ES-I3 (cell line): ENCODE measurements at regions not wholly inside any gene's neighbourhood (a gene's known extent, or its start where the extent isn't known, plus 50 kb on each side); places are given as distances from the start of the nearest gene placed in this dataset.

Source experiments
- H3K36me3 ChIP-seq: 2 replicates; pipeline ENCODE4 v1.6.1; 2013; ENCODE audit warnings: mild to moderate bottlenecking, low read length, control low read depth, moderate library complexity; ENCODE audit not compliant: insufficient read depth
- H3K4me1 ChIP-seq: 2 replicates; pipeline ENCODE4 v1.6.1; 2013; ENCODE audit warnings: mild to moderate bottlenecking, control low read depth, low read length; ENCODE audit not compliant: insufficient read depth
- H3K9ac ChIP-seq: 2 replicates; pipeline ENCODE4 v1.6.1; 2013; ENCODE audit warnings: low read depth, mild to moderate bottlenecking, low read length, moderate library complexity
- H3K9me3 ChIP-seq: 2 replicates; pipeline ENCODE4 v1.6.1; 2013; ENCODE audit warnings: mild to moderate bottlenecking, low read length, moderate library complexity; ENCODE audit not compliant: control insufficient read depth, insufficient read depth

- H3K9me3 ChIP-seq: no peaks in the 10 kb centered on the region
- H3K4me1 ChIP-seq: peaks cover 7% of the 10 kb centered on the region; the same call in 1 of the 2 replicates
- H3K9ac ChIP-seq: no peak overlapping the region
- no peaks in the 10 kb centered on the region for H3K36me3 ChIP-seq
Observed at GRCh38 chr3:40805456-40805855, 280.7 kb downstream of the ZNF621 start.

- Histone ChIP-seq H3K9ac (no peak overlapping the region), H3K36me3 (no peaks in the 10 kb centered on the region), H3K4me1 (no peaks in the 10 kb centered on the region), H3K9me3 (no peaks in the 10 kb centered on the region)
Observed at GRCh38 chr3:40810813-40811212, 286.1 kb downstream of the ZNF621 start.

GRCh38 chr3:40817017-40817416 is 292.3 kb downstream of the ZNF621 start:
- Histone ChIP-seq H3K9ac (no peak overlapping the region), H3K9me3 (no peaks in the 10 kb centered on the region), H3K4me1 (no peaks in the 10 kb centered on the region), H3K36me3 (no peaks in the 10 kb centered on the region)

- no peaks in the 10 kb centered on the region for H3K9me3 ChIP-seq
- no peaks in the 10 kb centered on the region for H3K4me1 ChIP-seq
- H3K36me3 ChIP-seq: no peaks in the 10 kb centered on the region
- H3K9ac ChIP-seq: no peak overlapping the region
Observed at GRCh38 chr3:40821315-40821714, 296.6 kb downstream of the ZNF621 start.

- Histone ChIP-seq H3K4me1 (no peaks in the 10 kb centered on the region), H3K36me3 (no peaks in the 10 kb centered on the region), H3K9me3 (no peaks in the 10 kb centered on the region), H3K9ac (no peak overlapping the region)
Observed at GRCh38 chr3:40827226-40827625, 302.5 kb downstream of the ZNF621 start.

- Histone ChIP-seq H3K9me3 (no peaks in the 10 kb centered on the region), H3K4me1 (no peaks in the 10 kb centered on the region), H3K9ac (no peak overlapping the region), H3K36me3 (no peaks in the 10 kb centered on the region)
Observed at GRCh38 chr3:40827942-40828688, 303.4 kb downstream of the ZNF621 start.

- Histone ChIP-seq H3K4me1 (no peaks in the 10 kb centered on the region), H3K36me3 (no peaks in the 10 kb centered on the region), H3K9me3 (no peaks in the 10 kb centered on the region), H3K9ac (no peak overlapping the region)
Observed at GRCh38 chr3:40828741-40829415, 304.1 kb downstream of the ZNF621 start.

- no peaks in the 10 kb centered on the region for H3K4me1 ChIP-seq
- no peaks in the 10 kb centered on the region for H3K36me3 ChIP-seq
- no peak overlapping the region for H3K9ac ChIP-seq
- no peaks in the 10 kb centered on the region for H3K9me3 ChIP-seq
Observed at GRCh38 chr3:40829876-40830275, 305.1 kb downstream of the ZNF621 start.

GRCh38 chr3:40837300-40837699 is 312.5 kb downstream of the ZNF621 start:
- no peaks in the 10 kb centered on the region for H3K36me3 ChIP-seq

GRCh38 chr3:40841131-40841530 is 316.4 kb downstream of the ZNF621 start:
- Histone ChIP-seq H3K36me3 (no peaks in the 10 kb centered on the region), H3K4me1 (peaks cover 11% of the 10 kb centered on the region), H3K9ac (no peak overlapping the region), H3K9me3 (no peaks in the 10 kb centered on the region)

More at GRCh38 chr3:40837300-40837699, 312.5 kb downstream of the ZNF621 start:
- Histone ChIP-seq H3K4me1 (no peaks in the 10 kb centered on the region), H3K9ac (no peak overlapping the region), H3K9me3 (no peaks in the 10 kb centered on the region)

- Histone ChIP-seq H3K4me1 (peaks cover 11% of the 10 kb centered on the region), H3K9ac (no peak overlapping the region), H3K9me3 (no peaks in the 10 kb centered on the region), H3K36me3 (no peaks in the 10 kb centered on the region)
Observed at GRCh38 chr3:40841570-40842109, 316.9 kb downstream of the ZNF621 start.

GRCh38 chr3:40842714-40843113 is 318.0 kb downstream of the ZNF621 start:
- Histone ChIP-seq H3K9ac (no peak overlapping the region), H3K36me3 (no peaks in the 10 kb centered on the region), H3K4me1 (peaks cover 19% of the 10 kb centered on the region), H3K9me3 (no peaks in the 10 kb centered on the region)

GRCh38 chr3:40843208-40843624 is 318.5 kb downstream of the ZNF621 start:
- H3K9me3 ChIP-seq: no peaks in the 10 kb centered on the region
- peaks cover 22% of the 10 kb centered on the region for H3K4me1 ChIP-seq
- no peak overlapping the region for H3K9ac ChIP-seq
- no peaks in the 10 kb centered on the region for H3K36me3 ChIP-seq

- Histone ChIP-seq H3K9ac (no peak overlapping the region), H3K4me1 (peaks cover 29% of the 10 kb centered on the region), H3K36me3 (no peaks in the 10 kb centered on the region), H3K9me3 (no peaks in the 10 kb centered on the region)
Observed at GRCh38 chr3:40843851-40844548, 319.2 kb downstream of the ZNF621 start.
